K562 (cell line): ENCODE measurements at regions not wholly inside any gene's neighbourhood (a gene's known extent, or its start where the extent isn't known, plus 50 kb on each side); places are given as distances from the start of the nearest gene placed in this dataset.

ENCODE experiments used
- ATAC-seq: fragments of 200-7000 bp; cut with Tn5 transposase; 3 replicates; pipeline ENCODE4 v1.9.1; 2020; ENCODE audit warnings: moderate library complexity
- BruUV-seq: library from RNA; stranded (reverse); fragments of 400-500 nt; replicated peaks from 2 replicates; lab custom pipeline; 2021; lab: Mats Ljungman, UMichigan
- CTCF ChIA-PET: fragments of 300-600 bp; formaldehyde crosslinking; extraction: SDS; loops from one replicate; lab custom pipeline; 2021; ENCODE audit warnings: low intra/inter-chr PET ratio; lab: Yijun Ruan, JAX
- POLR2A ChIA-PET: fragments of 300-600, 350-650 bp; sonication (Branson Sonifier 250); formaldehyde crosslinking; extraction: SDS; loops from one replicate; lab custom pipeline; 2021; ENCODE audit warnings: antibody characterized with exemption, inconsistent platforms; lab: Yijun Ruan, JAX
- DNase-seq, 4 experiments: peaks; one replicate each; pipeline versions ENCODE4 v3.0.0 to v3.0.0-alpha.2; 2011 to 2018; ENCODE audit warnings: low spot score in 3 of 4, mixed read lengths in 3 of 4; ENCODE audit errors: extremely low read depth in 1 of 4
- FAIRE-seq: peaks from 2 replicates; lab custom pipeline; 2011; peaks lifted over from hg19 to GRCh38; lab: Jason Lieb, UNC
- H2AFZ ChIP-seq: 2 replicates; pipeline ENCODE4 v1.6.0; 2011; ENCODE audit warnings: low read depth, low read length, control low read depth, inconsistent platforms
- H3K27ac ChIP-seq: fragments of 200-600 bp; 3 replicates; pipeline ENCODE4 v1.8.0; 2011; ENCODE audit warnings: low read depth, mild to moderate bottlenecking, control low read depth, inconsistent platforms, low read length, moderate library complexity, mixed read lengths; ENCODE audit errors: extremely low read depth
- H3K27me3 ChIP-seq, 2 experiments: fragments of 300-600 bp in 1 of 2; 2 replicates in 1 of 2; 3 replicates in 1 of 2; pipeline versions ENCODE4 v1.6.0 to v1.8.0; 2011; ENCODE audit warnings: inconsistent platforms in 2 of 2, low read length in 2 of 2, mild to moderate bottlenecking in 1 of 2, mixed read lengths in 1 of 2, moderate library complexity in 1 of 2; ENCODE audit not compliant: control insufficient read depth in 2 of 2, insufficient read depth in 2 of 2
- H3K36me3 ChIP-seq: fragments of 300-600 bp; 3 replicates; pipeline ENCODE4 v1.8.0; 2011; ENCODE audit warnings: mild to moderate bottlenecking, low read length, inconsistent platforms; ENCODE audit not compliant: control insufficient read depth, insufficient read depth
- H3K4me1 ChIP-seq, 2 experiments: fragments of 200-600 bp in 1 of 2; replicated peaks in 1 of 2; 2 replicates in 1 of 2; 3 replicates in 1 of 2; pipeline versions ENCODE4 v1.5.1 to v1.8.0; 2011; ENCODE audit warnings: inconsistent platforms in 2 of 2, low read length in 2 of 2, mild to moderate bottlenecking in 1 of 2, mixed read lengths in 1 of 2, moderate library complexity in 1 of 2; ENCODE audit not compliant: control insufficient read depth in 2 of 2, insufficient read depth in 2 of 2
- H3K4me2 ChIP-seq: 2 replicates; pipeline ENCODE4 v1.6.1; 2011; ENCODE audit warnings: low read length, control low read depth, inconsistent platforms, mixed read lengths; ENCODE audit not compliant: insufficient read depth
- H3K4me3 ChIP-seq: fragments of 200-600 bp; sonication (generic), shearing (Covaris generic); 2 replicates; pipeline ENCODE4 v1.5.1; 2016; ENCODE audit warnings: control low read depth, inconsistent platforms
- H3K79me2 ChIP-seq: fragments of 200-600 bp; 3 replicates; pipeline ENCODE4 v1.8.0; 2011; ENCODE audit warnings: low read length, inconsistent platforms; ENCODE audit not compliant: control insufficient read depth, insufficient read depth
- H3K9ac ChIP-seq, 2 experiments: 2 replicates each; pipeline versions ENCODE4 v1.6.0 to v1.6.1; 2011; ENCODE audit warnings: low read depth in 2 of 2, low read length in 2 of 2, control low read depth in 1 of 2, inconsistent platforms in 1 of 2, mild to moderate bottlenecking in 1 of 2, mixed read lengths in 1 of 2; ENCODE audit not compliant: insufficient read depth in 1 of 2
- H3K9me1 ChIP-seq: one replicate; pipeline ENCODE4 v1.6.0; 2011; ENCODE audit warnings: inconsistent platforms, mild to moderate bottlenecking, low read length, moderate library complexity; ENCODE audit not compliant: control insufficient read depth, insufficient read depth
- H3K9me3 ChIP-seq: replicated peaks from 2 replicates; pipeline ENCODE4 v1.5.1; 2011; ENCODE audit warnings: low read depth, low read length, inconsistent platforms; ENCODE audit not compliant: control insufficient read depth, insufficient read depth
- H4K20me1 ChIP-seq: replicated peaks from 2 replicates; pipeline ENCODE4 v1.6.1; 2011; ENCODE audit warnings: low read length, inconsistent platforms, mixed read lengths; ENCODE audit not compliant: control insufficient read depth, insufficient read depth
- ADNP ChIP-seq: fragments of 200-800 bp; sonication (Bioruptor generic); IDR thresholded peaks from 2 replicates; pipeline ENCODE4 v1.6.1; 2016; ENCODE audit warnings: missing genetic modification characterization, missing compliant biosample characterization
- ARNT ChIP-seq, 2 experiments: fragments of 450-650 bp; IDR thresholded peaks; 2 replicates each; pipeline ENCODE4 v1.6.1; 2016; ENCODE audit warnings: mild to moderate bottlenecking in 1 of 2
- BCOR ChIP-seq: fragments of 450-650 bp; IDR thresholded peaks from 2 replicates; pipeline ENCODE4 v1.6.1; 2016
- CBX8 ChIP-seq: fragments of 200-600 bp; sonication (generic); IDR thresholded peaks from 2 replicates; pipeline ENCODE4 v1.6.1; 2012; ENCODE audit warnings: borderline replicate concordance, mixed run types, low read depth, mild to moderate bottlenecking, moderate library complexity, mixed read lengths, low read length, control low read depth, inconsistent platforms; ENCODE audit not compliant: poor library complexity, severe bottlenecking; ENCODE audit errors: extremely low read depth
- EP300 ChIP-seq: IDR thresholded peaks from 2 replicates; pipeline ENCODE4 v1.6.1; 2012; ENCODE audit warnings: low read length, improper control_type of control experiment
- KDM1A ChIP-seq, 2 experiments: fragments of 450-650 bp; IDR thresholded peaks; 2 replicates each; pipeline ENCODE4 v1.6.1; 2016; ENCODE audit warnings: mild to moderate bottlenecking in 2 of 2
- MEIS2 ChIP-seq: fragments of 450-650 bp; IDR thresholded peaks from 2 replicates; pipeline ENCODE4 v1.6.1; 2014; ENCODE audit warnings: mild to moderate bottlenecking; ENCODE audit not compliant: partially characterized antibody
- MYNN ChIP-seq, 2 experiments: sonication (generic); formaldehyde crosslinking in 1 of 2; IDR thresholded peaks; 2 replicates each; pipeline versions ENCODE4 v1.5.0 to v1.6.1; 2016 to 2020; ENCODE audit warnings: antibody characterized with exemption in 1 of 2, missing genetic modification reagents in 1 of 2
- NFE2L1 ChIP-seq: fragments of 450-650 bp; IDR thresholded peaks from 2 replicates; pipeline ENCODE4 v1.6.1; 2016; ENCODE audit warnings: missing genetic modification characterization, low read depth, mild to moderate bottlenecking, missing compliant biosample characterization, moderate library complexity, borderline replicate concordance
- RBM25 ChIP-seq: fragments of 200-400 bp; formaldehyde crosslinking; IDR thresholded peaks from 2 replicates; pipeline ENCODE4 v1.6.1; 2018; ENCODE audit warnings: low read length, low read depth, moderate library complexity; ENCODE audit not compliant: severe bottlenecking
- RCOR1 ChIP-seq, 2 experiments: IDR thresholded peaks; 2 replicates each; pipeline ENCODE4 v1.6.1; 2012; ENCODE audit warnings: low read depth in 2 of 2, low read length in 2 of 2, borderline replicate concordance in 1 of 2, improper control_type of control experiment in 1 of 2
- SMARCA4 ChIP-seq: fragments of 450-650 bp; IDR thresholded peaks from 2 replicates; pipeline ENCODE4 v1.6.1; 2016
- WGBS: fragments of 100-300 bp; shearing (Covaris generic); methylation state at CpG from one replicate; pipeline ENCODE4 v1.1.6; 2016; ENCODE audit warnings: low coverage, mixed read lengths; ENCODE audit not compliant: insufficient coverage; ENCODE audit errors: missing lambda C conversion rate; 5-methylcytosine and 5-hydroxymethylcytosine counted together
- in situ Hi-C: fragments of 300-500 bp; cut with MboI; formaldehyde crosslinking; loops from 4 replicates; pipeline ENCODE4 v1.15.0; 2018; ENCODE audit warnings: inconsistent platforms, mixed read lengths
- intact Hi-C: fragments of 100-400 bp; cut with micrococcal nuclease; formaldehyde crosslinking; loops from 2 replicates; pipeline ENCODE4 v1.14.2; 2022
- TF ChIP-seq, protein P1 (sequence below): fragments of 450-650 bp; IDR thresholded peaks from 2 replicates; pipeline ENCODE4 v1.6.1; 2018; ENCODE audit not compliant: partially characterized antibody
- TF ChIP-seq, protein P2 (sequence below): sonication (generic); formaldehyde crosslinking; IDR thresholded peaks from 2 replicates; pipeline ENCODE4 v1.8.0; 2022; ENCODE audit warnings: mild to moderate bottlenecking, missing genetic modification reagents

DNA sequence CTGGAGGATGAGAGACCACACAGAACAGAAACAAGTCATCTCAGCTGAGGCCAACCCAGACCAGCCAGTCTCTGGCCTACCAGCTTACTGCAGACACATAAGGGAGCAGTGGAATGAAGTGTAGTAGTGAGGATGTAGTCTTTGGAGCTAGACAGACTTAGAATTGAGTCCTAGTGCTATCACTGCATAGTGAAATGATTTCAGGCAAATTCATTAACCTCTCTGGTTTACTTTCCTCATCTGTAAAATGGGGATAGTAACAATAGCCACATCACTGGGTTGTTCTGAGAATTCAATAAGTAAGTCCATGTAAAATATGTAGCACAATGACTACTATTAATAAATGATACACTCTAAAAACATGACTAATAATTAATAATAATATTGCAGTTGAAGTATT is 383.8 kb downstream of the DLEU7 start:
- intact Hi-C loops = no loop called here
- CTCF ChIA-PET = no interaction called here

DNA sequence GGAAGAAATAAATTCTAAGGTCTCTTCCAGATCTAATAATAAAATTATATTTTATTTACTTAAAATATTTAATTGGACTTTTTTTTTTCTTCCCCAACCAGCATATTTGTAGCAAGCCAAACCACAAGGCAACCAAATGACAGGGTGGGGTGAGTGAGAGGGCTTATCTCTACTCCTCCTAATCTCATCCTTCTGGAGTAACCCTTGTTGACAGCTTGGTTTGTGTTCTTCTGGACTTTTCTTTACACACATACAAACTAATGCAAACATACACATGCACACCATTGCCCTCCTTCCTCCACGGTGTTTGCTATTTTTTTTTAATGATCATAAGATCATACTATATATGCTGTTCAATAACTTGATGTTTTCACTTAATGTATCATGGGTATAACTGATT is 383.1 kb downstream of the DLEU7 start:
- intact Hi-C loops (no loop called here), in situ Hi-C loops (no loop called here)
- no peaks in the 10 kb centered on the region for H3K9me1 ChIP-seq
- no peaks in the 10 kb centered on the region for H3K9me3 ChIP-seq
- no peak overlapping the region for H3K4me3 ChIP-seq
- H4K20me1 ChIP-seq = no peaks in the 10 kb centered on the region
- H2AFZ ChIP-seq = no peak overlapping the region
- peak overlapping the region; percentile 25; the same call in 1 of the 2 replicates for H3K4me2 ChIP-seq
- H3K27ac ChIP-seq = no peak overlapping the region
- peak; percentile 19 to 58 (median 36) for DNase-seq
- peak; percentile 85 for ATAC-seq
- H3K9ac ChIP-seq = no peak overlapping the region
- CTCF ChIA-PET = no interaction called here
- peaks cover 0 to 18% of the 10 kb centered on the region in 2 experiments; a peak in 2 of 5 replicates for H3K4me1 ChIP-seq
- no peaks in the 10 kb centered on the region for H3K79me2 ChIP-seq
- 0% methylated on average over 1 of the region's 1 CpG for WGBS
- no peaks in the 10 kb centered on the region for H3K27me3 ChIP-seq
- H3K36me3 ChIP-seq = no peaks in the 10 kb centered on the region; the same call in 2 of the 3 replicates
- POLR2A ChIA-PET = no interaction called here
- BruUV-seq = no TSS peak
- FAIRE-seq = peak; percentile 84
- peak; percentile 14; the same call in 1 of the 2 replicates for TF ChIP-seq EP300
- peak; percentile 87 for TF ChIP-seq MEIS2
- TF ChIP-seq ARNT (IDR thresholded peaks at IDR 0.05) = 0 out of 4 replicates have a peak, but pooled peaks of 1 of the 2 experiments have one; percentile 24
- TF ChIP-seq, protein P1, sequence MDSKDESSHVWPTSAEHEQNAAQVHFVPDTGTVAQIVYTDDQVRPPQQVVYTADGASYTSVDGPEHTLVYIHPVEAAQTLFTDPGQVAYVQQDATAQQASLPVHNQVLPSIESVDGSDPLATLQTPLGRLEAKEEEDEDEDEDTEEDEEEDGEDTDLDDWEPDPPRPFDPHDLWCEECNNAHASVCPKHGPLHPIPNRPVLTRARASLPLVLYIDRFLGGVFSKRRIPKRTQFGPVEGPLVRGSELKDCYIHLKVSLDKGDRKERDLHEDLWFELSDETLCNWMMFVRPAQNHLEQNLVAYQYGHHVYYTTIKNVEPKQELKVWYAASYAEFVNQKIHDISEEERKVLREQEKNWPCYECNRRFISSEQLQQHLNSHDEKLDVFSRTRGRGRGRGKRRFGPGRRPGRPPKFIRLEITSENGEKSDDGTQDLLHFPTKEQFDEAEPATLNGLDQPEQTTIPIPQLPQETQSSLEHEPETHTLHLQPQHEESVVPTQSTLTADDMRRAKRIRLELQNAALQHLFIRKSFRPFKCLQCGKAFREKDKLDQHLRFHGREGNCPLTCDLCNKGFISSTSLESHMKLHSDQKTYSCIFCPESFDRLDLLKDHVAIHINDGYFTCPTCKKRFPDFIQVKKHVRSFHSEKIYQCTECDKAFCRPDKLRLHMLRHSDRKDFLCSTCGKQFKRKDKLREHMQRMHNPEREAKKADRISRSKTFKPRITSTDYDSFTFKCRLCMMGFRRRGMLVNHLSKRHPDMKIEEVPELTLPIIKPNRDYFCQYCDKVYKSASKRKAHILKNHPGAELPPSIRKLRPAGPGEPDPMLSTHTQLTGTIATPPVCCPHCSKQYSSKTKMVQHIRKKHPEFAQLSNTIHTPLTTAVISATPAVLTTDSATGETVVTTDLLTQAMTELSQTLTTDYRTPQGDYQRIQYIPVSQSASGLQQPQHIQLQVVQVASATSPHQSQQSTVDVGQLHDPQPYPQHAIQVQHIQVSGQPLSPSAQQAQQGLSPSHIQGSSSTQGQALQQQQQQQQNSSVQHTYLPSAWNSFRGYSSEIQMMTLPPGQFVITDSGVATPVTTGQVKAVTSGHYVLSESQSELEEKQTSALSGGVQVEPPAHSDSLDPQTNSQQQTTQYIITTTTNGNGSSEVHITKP = peak; percentile 51
- peak; percentile 74 for TF ChIP-seq SMARCA4
- TF ChIP-seq CBX8 = no peak
- no peak for TF ChIP-seq MYNN (IDR thresholded peaks at IDR 0.05)
- TF ChIP-seq MYNN (CRISPR knock-in tag; IDR thresholded peaks at IDR 0.05) = no peak
- peak in 1 of 2 experiments; percentile 63; a peak in 1 of 4 replicates for TF ChIP-seq RCOR1 (IDR thresholded peaks at IDR 0.05; ENCODE audit: borderline replicate concordance in 1 of 2, low read depth in 2 of 2, low read length in 2 of 2)

More for the DNA sequence above, 383.8 kb downstream of the DLEU7 start:
- in situ Hi-C loops = no loop called here
- H4K20me1 ChIP-seq = no peaks in the 10 kb centered on the region
- H3K9ac ChIP-seq = no peak overlapping the region; a peak in 1 of 4 replicates
- H3K4me3 ChIP-seq = no peak overlapping the region
- H3K4me2 ChIP-seq = no peak overlapping the region
- no peaks in the 10 kb centered on the region for H3K9me1 ChIP-seq
- FAIRE-seq = no peak
- no peak overlapping the region for H2AFZ ChIP-seq
- peaks cover 0 to 18% of the 10 kb centered on the region in 2 experiments; a peak in 2 of 5 replicates for H3K4me1 ChIP-seq
- no TSS peak for BruUV-seq
- POLR2A ChIA-PET = no interaction called here
- H3K27ac ChIP-seq = no peak overlapping the region
- ATAC-seq = no peak; the same call in 2 of the 3 replicates
- no peak for DNase-seq
- H3K36me3 ChIP-seq = no peaks in the 10 kb centered on the region; the same call in 2 of the 3 replicates
- H3K79me2 ChIP-seq = no peaks in the 10 kb centered on the region
- TF ChIP-seq KDM1A (IDR thresholded peaks at IDR 0.05) = peak in 1 of 2 experiments; percentile 48; a peak in 1 of 4 replicates
- TF ChIP-seq, protein P2, sequence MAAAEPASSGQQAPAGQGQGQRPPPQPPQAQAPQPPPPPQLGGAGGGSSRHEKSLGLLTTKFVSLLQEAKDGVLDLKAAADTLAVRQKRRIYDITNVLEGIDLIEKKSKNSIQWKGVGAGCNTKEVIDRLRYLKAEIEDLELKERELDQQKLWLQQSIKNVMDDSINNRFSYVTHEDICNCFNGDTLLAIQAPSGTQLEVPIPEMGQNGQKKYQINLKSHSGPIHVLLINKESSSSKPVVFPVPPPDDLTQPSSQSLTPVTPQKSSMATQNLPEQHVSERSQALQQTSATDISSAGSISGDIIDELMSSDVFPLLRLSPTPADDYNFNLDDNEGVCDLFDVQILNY = no peak
- peak; percentile 59; the same call in 1 of the 2 replicates for TF ChIP-seq BCOR
- TF ChIP-seq NFE2L1 = no peak
- TF ChIP-seq RBM25 = peak; percentile 85
- TF ChIP-seq ADNP (tag) = 0 out of 2 replicates have a peak, but pooled peaks have one; percentile 29
- H3K9me3 ChIP-seq = no peaks in the 10 kb centered on the region
- H3K27me3 ChIP-seq = no peaks in the 10 kb centered on the region
